H1 (cell line): ENCODE measurements at regions not wholly inside any gene's neighbourhood (a gene's known extent, or its start where the extent isn't known, plus 50 kb on each side); places are given as distances from the start of the nearest gene placed in this dataset.
A peak's percentile ranks its signal among the peaks of the same experiment; 100 is the strongest.

ENCODE experiments used
- CTCF ChIA-PET: fragments of 300-600 bp; sonication (Branson Sonifier 250); formaldehyde crosslinking; loops from one replicate; lab custom pipeline; 2021; ENCODE audit not compliant: partially characterized antibody; lab: Charles Lee
- POLR2A ChIA-PET: fragments of 300-600 bp; sonication (Branson Sonifier 250); formaldehyde crosslinking; loops from one replicate; lab custom pipeline; 2021; ENCODE audit warnings: inconsistent platforms; ENCODE audit not compliant: partially characterized antibody; lab: Charles Lee
- DNase-seq, 2 experiments: peaks; one replicate each; pipeline versions ENCODE4 v3.0.0 to v3.0.0-alpha.2; 2010 to 2022; ENCODE audit warnings: low spot score in 2 of 2, low read depth in 1 of 2, mixed read lengths in 1 of 2
- FAIRE-seq: peaks from 2 replicates; lab custom pipeline; 2011; peaks lifted over from hg19 to GRCh38; lab: Jason Lieb, UNC
- H2AFZ ChIP-seq: 2 replicates; pipeline ENCODE4 v1.8.1; 2012; ENCODE audit warnings: low read length, inconsistent platforms
- H2AK5ac ChIP-seq: 2 replicates; pipeline ENCODE4 v1.6.1; 2013; ENCODE audit warnings: low read depth, low read length
- H2BK120ac ChIP-seq: replicated peaks from 2 replicates; pipeline ENCODE3; 2013; ENCODE audit warnings: low read depth, low read length, inconsistent platforms
- H2BK12ac ChIP-seq: 2 replicates; pipeline ENCODE4 v1.6.1; 2013; ENCODE audit warnings: low read depth, low read length
- H2BK15ac ChIP-seq: 2 replicates; pipeline ENCODE4 v1.6.1; 2013; ENCODE audit warnings: low read length
- H2BK20ac ChIP-seq: 2 replicates; pipeline ENCODE4 v1.6.1; 2013; ENCODE audit warnings: low read length
- H2BK5ac ChIP-seq: 2 replicates; pipeline ENCODE4 v1.6.1; 2013; ENCODE audit warnings: low read depth, low read length
- H3K14ac ChIP-seq: 2 replicates; pipeline ENCODE4 v1.6.1; 2013; ENCODE audit warnings: inconsistent platforms; ENCODE audit not compliant: insufficient read length
- H3K18ac ChIP-seq: 2 replicates; pipeline ENCODE4 v1.6.1; 2013; ENCODE audit warnings: low read length; ENCODE audit errors: extremely low read depth
- H3K23ac ChIP-seq: 2 replicates; pipeline ENCODE4 v1.6.1; 2013; ENCODE audit warnings: inconsistent platforms; ENCODE audit not compliant: insufficient read length
- H3K23me2 ChIP-seq: 2 replicates; pipeline ENCODE4 v1.6.1; 2013; ENCODE audit warnings: low read depth, low read length
- H3K27ac ChIP-seq: 2 replicates; pipeline ENCODE4 v1.6.1; 2011; ENCODE audit warnings: low read depth, low read length, inconsistent platforms
- H3K27me3 ChIP-seq, 4 experiments: replicated peaks in 1 of 4; 1 replicate in 1 of 4; 2 replicates in 3 of 4; pipeline versions ENCODE4 v1.6.1 to v1.8.1; 2011 to 2013; ENCODE audit warnings: low read length in 3 of 4, mild to moderate bottlenecking in 3 of 4, inconsistent platforms in 2 of 4, mixed read lengths in 2 of 4, moderate library complexity in 1 of 4; ENCODE audit not compliant: control insufficient read depth in 3 of 4, insufficient read depth in 3 of 4; ENCODE audit errors: extremely low read depth in 1 of 4
- H3K36me3 ChIP-seq, 4 experiments: 2 replicates each; pipeline versions ENCODE4 v1.6.1 to v1.8.1; 2011 to 2013; ENCODE audit warnings: mild to moderate bottlenecking in 4 of 4, low read length in 3 of 4, moderate library complexity in 2 of 4, control low read depth in 1 of 4, inconsistent platforms in 1 of 4; ENCODE audit not compliant: insufficient read depth in 4 of 4, control insufficient read depth in 2 of 4
- H3K4ac ChIP-seq: replicated peaks from 2 replicates; pipeline ENCODE3; 2013; ENCODE audit warnings: low read length, low read depth, mixed read lengths, inconsistent platforms; ENCODE audit not compliant: insufficient read length
- H3K4me1 ChIP-seq, 4 experiments: replicated peaks in 1 of 4; 1 replicate in 1 of 4; 2 replicates in 3 of 4; pipeline versions ENCODE4 v1.6.1 to v1.8.1; 2011 to 2013; ENCODE audit warnings: low read length in 3 of 4, inconsistent platforms in 2 of 4, mixed read lengths in 1 of 4; ENCODE audit not compliant: insufficient read depth in 4 of 4, control insufficient read depth in 3 of 4
- H3K4me2 ChIP-seq, 2 experiments: 2 replicates each; pipeline versions ENCODE4 v1.6.1 to v1.8.1; 2011 to 2013; ENCODE audit warnings: low read depth in 2 of 2, low read length in 2 of 2, control low read depth in 1 of 2, inconsistent platforms in 1 of 2, mild to moderate bottlenecking in 1 of 2; ENCODE audit not compliant: insufficient read depth in 1 of 2
- H3K4me3 ChIP-seq, 4 experiments: fragments of 200-600, 300-600 bp in 1 of 4; sonication (generic), shearing (Covaris generic), sonication (Bioruptor Twin) in 1 of 4; 2 replicates each; pipeline versions ENCODE4 v1.5.1 to v1.8.1; 2011 to 2016; ENCODE audit warnings: low read length in 4 of 4, low read depth in 3 of 4, control low read depth in 2 of 4, inconsistent platforms in 2 of 4, mild to moderate bottlenecking in 2 of 4, mixed read lengths in 1 of 4, moderate library complexity in 1 of 4; ENCODE audit not compliant: insufficient read depth in 2 of 4; ENCODE audit errors: extremely low read depth in 1 of 4
- H3K56ac ChIP-seq: replicated peaks from 2 replicates; pipeline ENCODE3; 2013; ENCODE audit warnings: low read depth, mild to moderate bottlenecking, mixed read lengths, low read length, inconsistent platforms; ENCODE audit not compliant: insufficient read length
- H3K79me1 ChIP-seq: 2 replicates; pipeline ENCODE4 v1.6.1; 2013; ENCODE audit warnings: low read depth, low read length, control low read depth
- H3K79me2 ChIP-seq, 2 experiments: 2 replicates each; pipeline versions ENCODE4 v1.6.1 to v1.8.1; 2012 to 2013; ENCODE audit warnings: low read length in 2 of 2, mild to moderate bottlenecking in 2 of 2, inconsistent platforms in 1 of 2; ENCODE audit not compliant: insufficient read depth in 2 of 2, control insufficient read depth in 1 of 2
- H3K9ac ChIP-seq, 4 experiments: replicated peaks in 1 of 4; 1 replicate in 1 of 4; 2 replicates in 3 of 4; pipeline versions ENCODE4 v1.6.1 to v1.8.1; 2011 to 2013; ENCODE audit warnings: low read depth in 3 of 4, low read length in 3 of 4, control low read depth in 2 of 4, mild to moderate bottlenecking in 2 of 4, moderate library complexity in 2 of 4, inconsistent platforms in 1 of 4; ENCODE audit errors: extremely low read depth in 1 of 4
- H3K9me3 ChIP-seq, 2 experiments: 2 replicates each; pipeline versions ENCODE4 v1.6.1 to v1.8.1; 2012 to 2013; ENCODE audit warnings: mild to moderate bottlenecking in 2 of 2, moderate library complexity in 2 of 2, control low read depth in 1 of 2, inconsistent platforms in 1 of 2, low read depth in 1 of 2, low read length in 1 of 2, mixed read lengths in 1 of 2; ENCODE audit not compliant: insufficient read depth in 2 of 2
- H4K20me1 ChIP-seq, 2 experiments: replicated peaks in 1 of 2; 2 replicates each; pipeline versions ENCODE3 to v1.8.1; 2011 to 2013; ENCODE audit warnings: inconsistent platforms in 2 of 2, low read length in 2 of 2, mild to moderate bottlenecking in 1 of 2; ENCODE audit not compliant: insufficient read depth in 2 of 2, control insufficient read depth in 1 of 2
- H4K5ac ChIP-seq: 2 replicates; pipeline ENCODE4 v1.6.1; 2013; ENCODE audit warnings: low read length, low read depth, mixed read lengths, inconsistent platforms; ENCODE audit not compliant: insufficient read length
- H4K8ac ChIP-seq: 2 replicates; pipeline ENCODE4 v1.8.0; 2013; ENCODE audit warnings: mild to moderate bottlenecking, moderate library complexity, low read length, inconsistent platforms; ENCODE audit not compliant: insufficient read depth; ENCODE audit errors: extremely low read depth
- H4K91ac ChIP-seq: replicated peaks from 2 replicates; pipeline ENCODE3; 2013; ENCODE audit warnings: low read length, mixed read lengths, inconsistent platforms; ENCODE audit not compliant: insufficient read length
- HDAC6 ChIP-seq: IDR thresholded peaks from one replicate; pipeline ENCODE4 v1.7.1; 2012; ENCODE audit warnings: low read depth, mild to moderate bottlenecking, inconsistent platforms, low read length, moderate library complexity
- NRF1 ChIP-seq: IDR thresholded peaks from 2 replicates; pipeline ENCODE4 v1.6.1; 2011; ENCODE audit warnings: mild to moderate bottlenecking, low read depth, low read length, improper control_type of control experiment
- RAD21 ChIP-seq, 2 experiments: IDR thresholded peaks in 1 of 2; conservative IDR thresholded peaks in 1 of 2; 2 replicates each; pipeline ENCODE4 v1.6.1; 2011; ENCODE audit warnings: low read depth in 2 of 2, low read length in 2 of 2, improper control_type of control experiment in 1 of 2, inconsistent platforms in 1 of 2, mild to moderate bottlenecking in 1 of 2, moderate library complexity in 1 of 2
- WGBS, 2 experiments: shearing (Covaris generic) in 1 of 2; methylation state at CpG; one replicate each; pipeline versions ENCODE4 v1.1.6 to v1.1.7; 2013 to 2015; ENCODE audit warnings: low lambda C conversion rate in 2 of 2, mixed read lengths in 2 of 2, inconsistent platforms in 1 of 2, low coverage in 1 of 2, missing lambda C conversion rate in 1 of 2; ENCODE audit not compliant: insufficient replicate concordance in 2 of 2, insufficient coverage in 1 of 2, insufficient read length in 1 of 2; ENCODE audit errors: extremely low coverage in 1 of 2, missing lambda C conversion rate in 1 of 2; 5-methylcytosine and 5-hydroxymethylcytosine counted together

GRCh38 chr5:125002727-125003598, 256.5 kb upstream of the ZNF608 start:
- Histone ChIP-seq H3K79me2 (no peaks in the 10 kb centered on the region), H3K4me2 (no peak overlapping the region), H2BK20ac (0 out of 2 replicates have a peak overlapping the region, but pooled peaks have one; percentile 0), H4K5ac (no peak overlapping the region), H3K18ac (no peak overlapping the region), H2BK15ac (no peak overlapping the region), H2AK5ac (no peak overlapping the region), H3K9ac (no peak overlapping the region), H3K36me3 (no peaks in the 10 kb centered on the region), H2BK5ac (peak overlapping the region; percentile 81; the same call in 1 of the 2 replicates), H3K27me3 (no peaks in the 10 kb centered on the region), H3K23ac (no peak overlapping the region), H3K56ac (no peak overlapping the region), H4K8ac (no peak overlapping the region), H2BK12ac (no peak overlapping the region), H3K27ac (no peak overlapping the region), H2BK120ac (peak overlapping the region; percentile 47), H3K79me1 (no peaks in the 10 kb centered on the region), H3K23me2 (no peaks in the 10 kb centered on the region; the same call in 1 of the 2 replicates), H3K4ac (no peak overlapping the region), H4K91ac (no peak overlapping the region), H3K4me3 (no peak overlapping the region; a peak in 1 of 8 replicates), H2AFZ (no peak overlapping the region), H3K14ac (no peak overlapping the region), H4K20me1 (no peaks in the 10 kb centered on the region), H3K9me3 (no peaks in the 10 kb centered on the region), H3K4me1 (peaks cover 4 to 14% (median 6%) of the 10 kb centered on the region in 4 experiments; a peak in 4 of 7 replicates)
- FAIRE-seq, result no peak
- DNase-seq, result no peak
- CTCF ChIA-PET, result interaction anchor here (0.5 kb wide), 1 partner anchor 1297 kb away, joined by 3 read pairs; no protein-coding TSS in a partner anchor
- 79% methylated on average over 1 of the region's 1 CpG; no CpG with 5 or more reads in 1 of the 2 experiments for WGBS, 2 experiments
- POLR2A ChIA-PET, result interaction anchor here (1.3 kb wide), 1 partner anchor 36 kb away, joined by 4 read pairs; no protein-coding TSS in a partner anchor
- TF ChIP-seq HDAC6 (no peak), RAD21 (IDR thresholded peaks at IDR 0.05 in 1 of 2, conservative IDR thresholded peaks at IDR 0.05 in 1 of 2; ENCODE audit: low read depth in 2 of 2, low read length in 2 of 2) (0 out of 4 replicates have a peak, but pooled peaks of 1 of the 2 experiments have one; percentile 8), NRF1 (no peak)
